Testis (tissue), 2 donors: ENCODE measurements at regions not wholly inside any gene's neighbourhood (a gene's known extent, or its start where the extent isn't known, plus 50 kb on each side); places are given as distances from the start of the nearest gene placed in this dataset.

Experiments
- POLR2A ChIP-seq: fragments of 450-650 bp; IDR thresholded peaks from one replicate; pipeline ENCODE4 v1.6.1; 2017; ENCODE audit warnings: antibody characterized with exemption, mild to moderate bottlenecking, moderate library complexity
- TF ChIP-seq, protein P1 (sequence below), 3 experiments: fragments of 450-650 bp in 2 of 3; fragments of 200-600 bp in 1 of 3; sonication (generic) in 1 of 3; IDR thresholded peaks; one replicate each; pipeline ENCODE4 v1.5.1; 2016 to 2019; ENCODE audit warnings: antibody characterized with exemption in 3 of 3, mild to moderate bottlenecking in 2 of 3, moderate library complexity in 1 of 3

DNA sequence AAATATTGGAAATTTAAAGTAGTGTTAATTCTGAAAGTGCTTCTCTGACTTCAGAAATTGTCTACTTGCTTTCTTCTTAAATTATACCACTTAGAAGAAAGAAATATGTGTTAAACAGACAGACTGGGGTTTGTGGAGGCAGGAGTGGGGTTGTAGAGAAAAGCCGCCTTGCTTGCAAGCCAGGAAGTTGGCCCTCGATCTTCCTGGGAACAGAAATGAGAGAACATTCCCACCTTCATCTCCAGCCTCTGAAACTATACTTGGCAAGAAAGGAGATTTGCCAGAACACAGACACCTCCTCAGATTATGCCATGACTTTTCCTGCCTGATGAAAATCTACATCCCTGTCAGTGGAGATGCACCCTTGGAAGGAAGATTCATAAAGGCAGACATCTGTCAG, 171.2 kb upstream of the CHRM2 start:
- TF ChIP-seq, protein P1, sequence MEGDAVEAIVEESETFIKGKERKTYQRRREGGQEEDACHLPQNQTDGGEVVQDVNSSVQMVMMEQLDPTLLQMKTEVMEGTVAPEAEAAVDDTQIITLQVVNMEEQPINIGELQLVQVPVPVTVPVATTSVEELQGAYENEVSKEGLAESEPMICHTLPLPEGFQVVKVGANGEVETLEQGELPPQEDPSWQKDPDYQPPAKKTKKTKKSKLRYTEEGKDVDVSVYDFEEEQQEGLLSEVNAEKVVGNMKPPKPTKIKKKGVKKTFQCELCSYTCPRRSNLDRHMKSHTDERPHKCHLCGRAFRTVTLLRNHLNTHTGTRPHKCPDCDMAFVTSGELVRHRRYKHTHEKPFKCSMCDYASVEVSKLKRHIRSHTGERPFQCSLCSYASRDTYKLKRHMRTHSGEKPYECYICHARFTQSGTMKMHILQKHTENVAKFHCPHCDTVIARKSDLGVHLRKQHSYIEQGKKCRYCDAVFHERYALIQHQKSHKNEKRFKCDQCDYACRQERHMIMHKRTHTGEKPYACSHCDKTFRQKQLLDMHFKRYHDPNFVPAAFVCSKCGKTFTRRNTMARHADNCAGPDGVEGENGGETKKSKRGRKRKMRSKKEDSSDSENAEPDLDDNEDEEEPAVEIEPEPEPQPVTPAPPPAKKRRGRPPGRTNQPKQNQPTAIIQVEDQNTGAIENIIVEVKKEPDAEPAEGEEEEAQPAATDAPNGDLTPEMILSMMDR (IDR thresholded peaks at IDR 0.05) = no peak
- TF ChIP-seq POLR2A = no peak
